ENCODE measurements at regions not wholly inside any gene's neighbourhood (a gene's known extent, or its start where the extent isn't known, plus 50 kb on each side); places are given as distances from the start of the nearest gene placed in this dataset.
A peak's percentile ranks its signal among the peaks of the same experiment; 100 is the strongest.

- Histone ChIP-seq H3K36me3 (no peaks in the 10 kb centered on the region), H3K27me3 (no peaks in the 10 kb centered on the region), H3K4me1 (peaks cover 0 to under 1% (median 0%) of the 10 kb centered on the region in 12 donors), H3K9me3 (no peaks in the 10 kb centered on the region), H3K4me3 (no peak overlapping the region), H3K27ac (no peak overlapping the region)
- ATAC-seq (no peak), DNase-seq (no peak)
- WGBS, 4 donors: 55 to 65% (median 59%) methylated on average over 3 of the region's 3 CpGs
- TF ChIP-seq POLR2A (IDR thresholded peaks at IDR 0.05): no peak
- TF ChIP-seq CTCF (IDR thresholded peaks at IDR 0.05): no peak
- intact Hi-C loops (cut with DNase I): no loop called here
Measured at GRCh38 chr2:187976986-187977333, 314.7 kb upstream of the GULP1 start.

DNA sequence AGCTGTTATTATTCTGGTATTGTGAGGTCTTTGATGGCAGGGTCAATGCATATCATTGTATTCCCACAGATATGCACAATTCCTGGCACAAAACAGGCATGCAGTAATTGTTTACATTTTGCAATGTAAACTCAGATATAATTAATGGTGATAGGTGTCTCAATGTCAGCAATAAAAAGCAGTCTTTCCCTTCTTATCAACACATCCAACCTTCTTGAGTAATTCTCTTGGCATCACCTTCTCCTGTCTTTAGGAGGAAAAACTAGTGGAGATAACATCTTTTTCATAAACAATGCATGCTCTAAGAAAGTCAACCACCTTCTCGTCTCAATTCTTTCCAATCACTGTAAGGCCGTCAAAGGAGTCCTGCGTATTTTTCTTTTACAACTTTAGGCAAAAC is 313.3 kb upstream of the GULP1 start:
- Histone ChIP-seq H3K27ac (no peak overlapping the region), H3K4me3 (no peak overlapping the region), H3K9me3 (no peaks in the 10 kb centered on the region), H3K4me1 (peaks cover 0 to 14% (median 11%) of the 10 kb centered on the region in 12 donors), H3K36me3 (no peaks in the 10 kb centered on the region), H3K27me3 (no peaks in the 10 kb centered on the region)
- DNase-seq (no peak), ATAC-seq (no peak)
- TF ChIP-seq CTCF (IDR thresholded peaks at IDR 0.05) (no peak), POLR2A (IDR thresholded peaks at IDR 0.05) (no peak)
- intact Hi-C loops (cut with DNase I): no loop called here
- 84 to 91% (median 87%) methylated on average over 3 of the region's 3 CpGs for WGBS, 4 donors

GRCh38 chr2:187982668-187983067 is 309.0 kb upstream of the GULP1 start:
- H3K4me1 ChIP-seq: peaks cover 0 to 18% (median 12%) of the 10 kb centered on the region in 12 donors
- TF ChIP-seq CTCF (IDR thresholded peaks at IDR 0.05) (no peak), POLR2A (IDR thresholded peaks at IDR 0.05) (no peak)
- H3K27ac ChIP-seq: no peak overlapping the region
- 4 to 16% (median 11%) methylated on average over 1 of the region's 1 CpG for WGBS, 4 donors
- DNase-seq (peak in 3 of 5 donors; percentile 23 to 53 (median 32)), ATAC-seq (peak; percentile 88 to 93 (median 92))
- intact Hi-C loops (cut with DNase I): no loop called here
- no peak overlapping the region for H3K4me3 ChIP-seq
- H3K27me3 ChIP-seq: no peaks in the 10 kb centered on the region
- H3K9me3 ChIP-seq: no peaks in the 10 kb centered on the region
- no peaks in the 10 kb centered on the region for H3K36me3 ChIP-seq

DNA sequence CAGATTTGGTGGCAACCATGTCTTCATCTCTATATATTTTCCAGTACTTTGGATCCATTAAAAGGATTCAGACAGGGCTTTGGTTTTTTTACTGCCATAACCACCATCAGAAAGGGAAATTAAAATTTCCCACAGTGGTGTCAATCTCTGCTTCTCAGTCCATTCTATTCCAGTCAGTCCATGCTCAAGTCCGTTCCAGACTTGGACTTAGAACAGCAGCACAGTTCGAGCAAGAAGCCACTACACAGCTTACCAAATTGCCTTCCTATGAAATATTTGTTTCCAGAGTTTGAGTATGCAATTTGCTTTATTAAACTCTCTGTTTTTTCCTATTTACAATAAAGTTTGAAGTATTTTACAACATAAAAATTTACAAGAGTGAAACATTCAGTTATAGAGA is 306.5 kb upstream of the GULP1 start:
- Histone ChIP-seq H3K9me3 (no peaks in the 10 kb centered on the region), H3K27me3 (no peaks in the 10 kb centered on the region), H3K27ac (no peak overlapping the region), H3K36me3 (no peaks in the 10 kb centered on the region), H3K4me1 (peaks cover 0 to 18% (median 12%) of the 10 kb centered on the region in 12 donors), H3K4me3 (no peak overlapping the region)
- no peak for ATAC-seq
- no peak for TF ChIP-seq POLR2A (IDR thresholded peaks at IDR 0.05)
- TF ChIP-seq CTCF (IDR thresholded peaks at IDR 0.05): no peak
- WGBS, 4 donors: 65 to 73% (median 70%) methylated on average over 2 of the region's 2 CpGs
- DNase-seq: no peak
- intact Hi-C loops (cut with DNase I): no loop called here

All from heart left ventricle (tissue), 16 donors.